DMS79 (cell line): ENCODE measurements at regions not wholly inside any gene's neighbourhood (a gene's known extent, or its start where the extent isn't known, plus 50 kb on each side); places are given as distances from the start of the nearest gene placed in this dataset.

ENCODE experiments used
- DNase-seq: peaks from one replicate; lab custom pipeline; 2025; lab: John Stamatoyannopoulos, UW

GRCh38 chr14:73800970-73801515, 50.6 kb upstream of the PTGR2 start:
- no peak for DNase-seq

GRCh38 chr14:73797543-73798265, 53.9 kb upstream of the PTGR2 start:
- DNase-seq: no peak

GRCh38 chr14:73796893-73797542, 54.6 kb upstream of the PTGR2 start:
- DNase-seq: no peak

GRCh38 chr14:73796415-73796814, 55.2 kb upstream of the PTGR2 start:
- no peak for DNase-seq

GRCh38 chr14:73795974-73796373, 55.7 kb upstream of the PTGR2 start:
- no peak for DNase-seq

GRCh38 chr14:73795466-73795865, 56.2 kb upstream of the PTGR2 start:
- no peak for DNase-seq

- no peak for DNase-seq
Observed at GRCh38 chr14:73794146-73794545, 57.5 kb upstream of the PTGR2 start.

- no peak for DNase-seq
Observed at GRCh38 chr14:73792481-73792880, 59.1 kb upstream of the PTGR2 start.

- no peak for DNase-seq
Observed at GRCh38 chr14:73789989-73790581, 61.5 kb upstream of the PTGR2 start.

GRCh38 chr14:73788701-73789551, 62.7 kb upstream of the PTGR2 start:
- no peak for DNase-seq

GRCh38 chr14:73788317-73788598, 63.4 kb upstream of the PTGR2 start:
- DNase-seq: no peak

GRCh38 chr14:73787486-73788316, 63.9 kb upstream of the PTGR2 start:
- no peak for DNase-seq

- no peak for DNase-seq
Observed at GRCh38 chr14:73786636-73787485, 64.8 kb upstream of the PTGR2 start.

- no peak for DNase-seq
Observed at GRCh38 chr14:73785834-73786635, 65.6 kb upstream of the PTGR2 start.

GRCh38 chr14:73785336-73785833, 66.2 kb upstream of the PTGR2 start:
- no peak for DNase-seq

GRCh38 chr14:73784988-73785313, 66.7 kb upstream of the PTGR2 start:
- DNase-seq: no peak

GRCh38 chr14:73784181-73784987, 67.2 kb upstream of the PTGR2 start:
- peak; percentile 58 for DNase-seq

GRCh38 chr14:73783107-73783727, 68.4 kb upstream of the PTGR2 start:
- peak; percentile 92 for DNase-seq
